A549 (cell line): ENCODE measurements at regions not wholly inside any gene's neighbourhood (a gene's known extent, or its start where the extent isn't known, plus 50 kb on each side); places are given as distances from the start of the nearest gene placed in this dataset.

Experiments used
- ATAC-seq, 2 experiments: fragments of 200-7000 bp in 1 of 2; fragments of >200 bp in 1 of 2; cut with Nextera tagmentation in 1 of 2; cut with Tn5 transposase in 1 of 2; 3 replicates each; pipeline versions ENCODE4 v1.8.0 to v1.9.1; 2018 to 2020; ENCODE audit warnings: mild to moderate bottlenecking in 1 of 2, moderate library complexity in 1 of 2
- CTCF ChIA-PET: fragments of 300-600 bp; sonication (Branson Sonifier 250); formaldehyde crosslinking; extraction: SDS; loops from one replicate; lab custom pipeline; 2021; ENCODE audit warnings: antibody characterized with exemption, inconsistent platforms; lab: Yijun Ruan, JAX
- POLR2A ChIA-PET: fragments of 350-600 bp; formaldehyde crosslinking; extraction: SDS; loops from one replicate; lab custom pipeline; 2021; ENCODE audit warnings: antibody characterized with exemption, inconsistent platforms; lab: Yijun Ruan, JAX
- DNase-seq, 2 experiments: peaks; one replicate each; pipeline versions ENCODE4 v3.0.0 to v3.0.0-alpha.2; 2011 to 2016; ENCODE audit warnings: low read depth in 1 of 2, low spot score in 1 of 2
- FAIRE-seq: peaks from 2 replicates; lab custom pipeline; 2011; peaks lifted over from hg19 to GRCh38; lab: Jason Lieb, UNC
- H3K27ac ChIP-seq, 2 experiments: fragments of >200 bp; sonication (Bioruptor Twin); formaldehyde crosslinking; 3 replicates each; pipeline ENCODE4 v1.5.1; 2016 to 2017
- H3K4me1 ChIP-seq: fragments of >200 bp; sonication (Bioruptor Twin); formaldehyde crosslinking; 3 replicates; pipeline ENCODE4 v1.6.1; 2016
- H3K4me2 ChIP-seq: fragments of >200 bp; sonication (Bioruptor Twin); formaldehyde crosslinking; 3 replicates; pipeline ENCODE4 v1.6.1; 2016
- H3K4me3 ChIP-seq: fragments of >200 bp; sonication (Bioruptor Twin); formaldehyde crosslinking; 3 replicates; pipeline ENCODE4 v1.5.1; 2016
- H3K9me3 ChIP-seq: fragments of >200 bp; sonication (Bioruptor Twin); formaldehyde crosslinking; 3 replicates; pipeline ENCODE4 v1.6.1; 2016
- ATOH8 ChIP-seq: fragments of 250-450 bp; sonication (Bioruptor Pico); IDR thresholded peaks from 2 replicates; pipeline ENCODE4 v1.5.0; 2020; ENCODE audit warnings: low read depth, mild to moderate bottlenecking, moderate library complexity
- BCL3 ChIP-seq: fragments of >200 bp; sonication (Bioruptor Twin); formaldehyde crosslinking; IDR thresholded peaks from 3 replicates; pipeline ENCODE4 v1.6.1; 2016
- BHLHE40 ChIP-seq: IDR thresholded peaks from 2 replicates; pipeline ENCODE4 v1.6.1; 2012; ENCODE audit warnings: low read depth, low read length, inconsistent platforms
- CBX2 ChIP-seq: fragments of 200-600 bp; sonication (generic); IDR thresholded peaks from 2 replicates; pipeline ENCODE4 v1.6.1; 2016; ENCODE audit warnings: low read depth, mild to moderate bottlenecking, borderline replicate concordance
- CEBPB ChIP-seq, 2 experiments: fragments of >200 bp in 1 of 2; sonication (Bioruptor Twin) in 1 of 2; formaldehyde crosslinking in 1 of 2; IDR thresholded peaks; 2 replicates each; pipeline ENCODE4 v1.6.1; 2012 to 2016
- EHF ChIP-seq: fragments of 250-450 bp; sonication (Bioruptor Pico); IDR thresholded peaks from 2 replicates; pipeline ENCODE4 v1.5.0; 2020; ENCODE audit warnings: mild to moderate bottlenecking
- ESRRA ChIP-seq: fragments of 150-350 bp; IDR thresholded peaks from 2 replicates; pipeline ENCODE4 v1.6.1; 2014; ENCODE audit warnings: mild to moderate bottlenecking, low read length, borderline replicate concordance
- FOSL2 ChIP-seq, 2 experiments: fragments of 450-650 bp in 1 of 2; fragments of >200 bp in 1 of 2; sonication (Bioruptor Twin) in 1 of 2; formaldehyde crosslinking; IDR thresholded peaks; 2 replicates each; pipeline versions ENCODE4 v1.5.0 to v1.6.1; 2016 to 2020; ENCODE audit warnings: mild to moderate bottlenecking in 1 of 2, moderate library complexity in 1 of 2
- FOXS1 ChIP-seq: fragments of 250-450 bp; sonication (Bioruptor Pico); IDR thresholded peaks from 2 replicates; pipeline ENCODE4 v1.5.0; 2020; ENCODE audit warnings: mild to moderate bottlenecking, moderate library complexity
- HEYL ChIP-seq: fragments of 250-450 bp; sonication (Bioruptor Pico); IDR thresholded peaks from 2 replicates; pipeline ENCODE4 v1.8.0; 2021; ENCODE audit warnings: mild to moderate bottlenecking, moderate library complexity
- HOXA7 ChIP-seq: fragments of 250-450 bp; sonication (Bioruptor Pico); IDR thresholded peaks from 2 replicates; pipeline ENCODE4 v1.5.0; 2020; ENCODE audit warnings: mild to moderate bottlenecking, moderate library complexity
- JUN ChIP-seq, 2 experiments: fragments of >200 bp; sonication (Bioruptor Twin); formaldehyde crosslinking; IDR thresholded peaks; 2 replicates in 1 of 2; 3 replicates in 1 of 2; pipeline ENCODE4 v1.6.1; 2016 to 2017
- MAZ ChIP-seq: fragments of 150-350 bp; IDR thresholded peaks from 2 replicates; pipeline ENCODE4 v1.6.1; 2014; ENCODE audit warnings: antibody characterized with exemption, low read depth, low read length, borderline replicate concordance
- MYC ChIP-seq: IDR thresholded peaks from 2 replicates; pipeline ENCODE4 v1.6.1; 2012; ENCODE audit warnings: mild to moderate bottlenecking, inconsistent platforms, low read length, improper control_type of control experiment, borderline replicate concordance
- NFE2L2 ChIP-seq: fragments of 150-350 bp; conservative IDR thresholded peaks from 2 replicates; pipeline ENCODE4 v1.6.1; 2014; ENCODE audit warnings: low read length
- NR3C1 ChIP-seq: fragments of >200 bp; sonication (Bioruptor Twin); formaldehyde crosslinking; IDR thresholded peaks from 3 replicates; pipeline ENCODE4 v1.6.1; 2017
- PHF8 ChIP-seq: fragments of 200-600 bp; sonication (generic); IDR thresholded peaks from 2 replicates; pipeline ENCODE4 v1.6.1; 2016; ENCODE audit warnings: low read depth, mild to moderate bottlenecking, antibody characterized with exemption, moderate library complexity, borderline replicate concordance
- RAD21 ChIP-seq, 2 experiments: fragments of >200 bp in 1 of 2; sonication (Bioruptor Twin) in 1 of 2; formaldehyde crosslinking in 1 of 2; IDR thresholded peaks in 1 of 2; conservative IDR thresholded peaks in 1 of 2; 2 replicates in 1 of 2; 3 replicates in 1 of 2; pipeline ENCODE4 v1.6.1; 2012 to 2018; ENCODE audit warnings: inconsistent platforms in 1 of 2
- RARB ChIP-seq: fragments of 250-450 bp; sonication (Bioruptor Pico); IDR thresholded peaks from 2 replicates; pipeline ENCODE4 v1.8.0; 2021; ENCODE audit warnings: mild to moderate bottlenecking, moderate library complexity
- RCOR1 ChIP-seq: fragments of 150-350 bp; IDR thresholded peaks from 2 replicates; pipeline ENCODE4 v1.6.1; 2014; ENCODE audit warnings: antibody characterized with exemption, low read length, low read depth
- SMC3 ChIP-seq: fragments of >200 bp; sonication (Bioruptor Twin); formaldehyde crosslinking; IDR thresholded peaks from 3 replicates; pipeline ENCODE4 v1.6.1; 2018; ENCODE audit warnings: inconsistent platforms
- SREBF2 ChIP-seq: fragments of 450-650 bp; IDR thresholded peaks from 2 replicates; pipeline ENCODE4 v1.6.1; 2014; ENCODE audit warnings: mild to moderate bottlenecking, moderate library complexity
- TP53 ChIP-seq: fragments of 250-450 bp; sonication (Bioruptor Pico); IDR thresholded peaks from 2 replicates; pipeline ENCODE4 v1.5.0; 2021; ENCODE audit warnings: mild to moderate bottlenecking, moderate library complexity
- WGBS: methylation state at CpG from one replicate; pipeline ENCODE4 v1.1.6; 2017; ENCODE audit errors: missing lambda C conversion rate; 5-methylcytosine and 5-hydroxymethylcytosine counted together
- TF ChIP-seq, protein P1 (sequence below): fragments of 250-450 bp; sonication (Bioruptor Pico); IDR thresholded peaks from 2 replicates; pipeline ENCODE4 v1.5.0; 2021; ENCODE audit warnings: mild to moderate bottlenecking, moderate library complexity, borderline replicate concordance
- TF ChIP-seq, protein P2 (sequence below): IDR thresholded peaks from 2 replicates; pipeline ENCODE4 v1.6.1; 2012
- TF ChIP-seq, protein P3 (sequence below): fragments of >200 bp; sonication (Bioruptor Twin); formaldehyde crosslinking; IDR thresholded peaks from 2 replicates; pipeline ENCODE4 v1.6.1; 2016
- TF ChIP-seq, protein P4 (sequence below): IDR thresholded peaks from 2 replicates; pipeline ENCODE4 v1.6.1; 2012
- TF ChIP-seq, protein P5 (sequence below): IDR thresholded peaks from 2 replicates; pipeline ENCODE4 v1.6.1; 2012; ENCODE audit warnings: low read depth, borderline replicate concordance

DNA sequence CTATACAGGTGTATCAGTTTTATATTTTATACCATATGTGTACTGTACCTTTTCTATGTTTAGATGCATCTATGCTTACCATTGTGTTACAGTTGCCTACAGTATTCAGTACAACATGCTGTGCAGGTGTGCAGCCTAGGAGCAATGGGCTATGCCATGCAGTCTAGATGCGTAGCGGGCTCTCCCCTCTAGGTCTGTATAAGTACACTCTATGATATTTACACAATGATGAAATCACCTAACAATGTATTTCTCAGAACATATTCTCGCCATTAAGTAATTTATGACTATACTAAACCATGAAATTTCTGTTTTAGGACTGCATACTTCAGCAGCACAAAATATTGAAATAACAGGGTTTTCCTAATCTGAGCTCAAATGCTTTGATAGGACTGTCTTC, 179.6 kb downstream of the RFC3 start:
- no peak for ATAC-seq
- H3K9me3 ChIP-seq = no peaks in the 10 kb centered on the region
- H3K4me3 ChIP-seq = no peak overlapping the region
- CTCF ChIA-PET = interaction anchor here (0.6 kb wide), 1 partner anchor 46 kb away, joined by 3 read pairs; no protein-coding TSS in a partner anchor
- no peak for TF ChIP-seq TP53 (CRISPR knock-in tag)
- no peak for TF ChIP-seq RARB
- TF ChIP-seq PHF8 = no peak
- TF ChIP-seq HOXA7 (CRISPR knock-in tag) = no peak
- TF ChIP-seq NR3C1 = no peak
- no peak for TF ChIP-seq JUN (IDR thresholded peaks at IDR 0.05)
- no peak for TF ChIP-seq CBX2
- TF ChIP-seq, all 56 proteins: peak for 0
- H3K27ac ChIP-seq = no peak overlapping the region
- H3K4me2 ChIP-seq = no peak overlapping the region
- DNase-seq = no peak
- POLR2A ChIA-PET = no interaction called here
- 87% methylated on average over 3 of the region's 3 CpGs for WGBS
- FAIRE-seq = no peak
- H3K4me1 ChIP-seq = peaks cover 7% of the 10 kb centered on the region; the same call in 1 of the 3 replicates

DNA sequence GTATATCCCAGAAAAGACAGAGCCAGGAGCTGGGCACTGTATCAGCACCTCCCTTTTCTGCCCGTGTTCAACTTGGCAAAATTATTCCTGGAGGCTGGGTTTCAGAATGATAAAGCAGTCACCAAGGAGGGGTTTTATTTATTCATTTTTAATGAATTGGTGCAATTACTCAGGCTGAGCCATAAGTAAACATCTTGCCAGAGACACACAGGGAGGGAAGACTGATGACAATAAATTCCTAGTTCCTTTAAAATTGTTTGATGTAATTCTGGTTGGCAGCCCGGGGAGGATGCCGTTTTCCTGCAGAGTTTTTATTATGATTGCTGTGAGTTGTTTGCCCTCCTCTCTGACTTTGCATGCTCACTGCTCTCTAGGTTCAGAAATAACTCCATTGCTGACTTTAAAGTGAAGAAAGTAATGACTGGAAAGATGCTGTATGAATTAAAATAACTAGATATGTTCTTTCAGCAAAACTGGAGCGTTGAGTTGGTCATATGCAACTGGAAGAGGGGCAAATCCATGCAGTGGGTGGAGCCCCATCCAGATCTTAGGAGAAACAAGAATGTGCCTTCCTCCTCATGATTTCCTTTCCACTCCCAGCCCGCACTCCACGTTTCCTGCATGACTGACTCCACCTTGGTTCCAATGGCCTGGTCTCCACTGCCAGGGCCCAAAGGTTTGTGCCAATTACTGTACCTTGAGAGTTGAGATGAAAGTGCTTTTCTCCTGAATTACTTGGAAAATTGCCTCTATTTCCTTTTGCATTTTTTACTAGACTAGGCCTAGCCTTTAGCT, 182.1 kb downstream of the RFC3 start:
- DNase-seq (no peak), ATAC-seq (no peak), FAIRE-seq (no peak)
- H3K4me1 ChIP-seq = peaks cover 7% of the 10 kb centered on the region; the same call in 1 of the 3 replicates
- H3K4me2 ChIP-seq = no peak overlapping the region
- 17% methylated on average over 6 of the region's 6 CpGs for WGBS
- TF ChIP-seq, protein P1, sequence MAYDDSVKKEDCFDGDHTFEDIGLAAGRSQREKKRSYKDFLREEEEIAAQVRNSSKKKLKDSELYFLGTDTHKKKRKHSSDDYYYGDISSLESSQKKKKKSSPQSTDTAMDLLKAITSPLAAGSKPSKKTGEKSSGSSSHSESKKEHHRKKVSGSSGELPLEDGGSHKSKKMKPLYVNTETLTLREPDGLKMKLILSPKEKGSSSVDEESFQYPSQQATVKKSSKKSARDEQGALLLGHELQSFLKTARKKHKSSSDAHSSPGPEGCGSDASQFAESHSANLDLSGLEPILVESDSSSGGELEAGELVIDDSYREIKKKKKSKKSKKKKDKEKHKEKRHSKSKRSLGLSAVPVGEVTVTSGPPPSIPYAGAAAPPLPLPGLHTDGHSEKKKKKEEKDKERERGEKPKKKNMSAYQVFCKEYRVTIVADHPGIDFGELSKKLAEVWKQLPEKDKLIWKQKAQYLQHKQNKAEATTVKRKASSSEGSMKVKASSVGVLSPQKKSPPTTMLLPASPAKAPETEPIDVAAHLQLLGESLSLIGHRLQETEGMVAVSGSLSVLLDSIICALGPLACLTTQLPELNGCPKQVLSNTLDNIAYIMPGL (CRISPR knock-in tag) = no peak
- TF ChIP-seq SREBF2 (no peak), NFE2L2 (no peak), ESRRA (no peak)
- H3K4me3 ChIP-seq = no peak overlapping the region
- H3K9me3 ChIP-seq = no peaks in the 10 kb centered on the region
- H3K27ac ChIP-seq = peak overlapping the region in 1 of 2 experiments; percentile 41; a peak in 2 of 6 replicates
- ChIA-PET POLR2A (no interaction called here), CTCF (no interaction called here)

DNA sequence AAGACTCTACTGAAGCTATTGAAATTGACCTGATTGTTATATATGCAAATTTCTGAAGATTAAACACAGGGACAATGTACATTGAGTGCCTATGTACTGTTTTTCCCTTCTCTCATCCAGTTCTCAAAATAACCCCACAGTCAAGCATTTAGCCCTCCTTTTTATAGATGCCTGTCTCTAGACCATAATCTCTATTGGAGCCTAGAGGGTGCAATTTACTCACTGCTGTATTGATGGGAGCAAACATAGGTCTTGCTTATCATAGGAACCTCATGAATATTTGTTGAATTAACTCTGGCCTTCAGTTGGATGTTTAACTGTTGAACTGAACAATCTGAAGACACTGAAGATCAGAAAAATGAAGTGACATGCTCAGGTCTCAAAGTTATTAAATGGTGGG, 183.0 kb downstream of the RFC3 start:
- ChIA-PET CTCF (no interaction called here), POLR2A (no interaction called here)
- FAIRE-seq = no peak
- H3K27ac ChIP-seq = no peak overlapping the region
- H3K4me1 ChIP-seq = peaks cover 7% of the 10 kb centered on the region; the same call in 1 of the 3 replicates
- H3K4me3 ChIP-seq = no peak overlapping the region
- no peak for ATAC-seq
- H3K4me2 ChIP-seq = no peak overlapping the region
- TF ChIP-seq, protein P2, sequence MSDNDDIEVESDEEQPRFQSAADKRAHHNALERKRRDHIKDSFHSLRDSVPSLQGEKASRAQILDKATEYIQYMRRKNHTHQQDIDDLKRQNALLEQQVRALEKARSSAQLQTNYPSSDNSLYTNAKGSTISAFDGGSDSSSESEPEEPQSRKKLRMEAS = no peak
- TF ChIP-seq RCOR1 (no peak), SREBF2 (no peak), JUN (IDR thresholded peaks at IDR 0.05) (no peak), EHF (no peak), BHLHE40 (no peak), CBX2 (no peak), BCL3 (no peak), SMC3 (no peak), FOSL2 (IDR thresholded peaks at IDR 0.05) (no peak), FOSL2 (CRISPR knock-in tag; IDR thresholded peaks at IDR 0.05) (no peak), CEBPB (IDR thresholded peaks at IDR 0.05) (no peak), FOXS1 (no peak), HEYL (no peak), MAZ (no peak), RAD21 (conservative IDR thresholded peaks at IDR 0.05 in 1 of 2, IDR thresholded peaks at IDR 0.05 in 1 of 2) (no peak), ATOH8 (no peak), MYC (no peak)
- TF ChIP-seq, protein P3, sequence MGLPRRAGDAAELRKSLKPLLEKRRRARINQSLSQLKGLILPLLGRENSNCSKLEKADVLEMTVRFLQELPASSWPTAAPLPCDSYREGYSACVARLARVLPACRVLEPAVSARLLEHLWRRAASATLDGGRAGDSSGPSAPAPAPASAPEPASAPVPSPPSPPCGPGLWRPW = no peak
- TF ChIP-seq, protein P4, sequence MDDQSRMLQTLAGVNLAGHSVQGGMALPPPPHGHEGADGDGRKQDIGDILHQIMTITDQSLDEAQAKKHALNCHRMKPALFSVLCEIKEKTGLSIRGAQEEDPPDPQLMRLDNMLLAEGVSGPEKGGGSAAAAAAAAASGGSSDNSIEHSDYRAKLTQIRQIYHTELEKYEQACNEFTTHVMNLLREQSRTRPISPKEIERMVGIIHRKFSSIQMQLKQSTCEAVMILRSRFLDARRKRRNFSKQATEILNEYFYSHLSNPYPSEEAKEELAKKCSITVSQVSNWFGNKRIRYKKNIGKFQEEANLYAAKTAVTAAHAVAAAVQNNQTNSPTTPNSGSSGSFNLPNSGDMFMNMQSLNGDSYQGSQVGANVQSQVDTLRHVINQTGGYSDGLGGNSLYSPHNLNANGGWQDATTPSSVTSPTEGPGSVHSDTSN = no peak
- TF ChIP-seq, protein P5, sequence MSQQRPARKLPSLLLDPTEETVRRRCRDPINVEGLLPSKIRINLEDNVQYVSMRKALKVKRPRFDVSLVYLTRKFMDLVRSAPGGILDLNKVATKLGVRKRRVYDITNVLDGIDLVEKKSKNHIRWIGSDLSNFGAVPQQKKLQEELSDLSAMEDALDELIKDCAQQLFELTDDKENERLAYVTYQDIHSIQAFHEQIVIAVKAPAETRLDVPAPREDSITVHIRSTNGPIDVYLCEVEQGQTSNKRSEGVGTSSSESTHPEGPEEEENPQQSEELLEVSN = no peak
- TF ChIP-seq, all 56 proteins: peak for 0
- no peak for DNase-seq
- H3K9me3 ChIP-seq = no peaks in the 10 kb centered on the region
